Endothelial cell of umbilical vein (primary cell): ENCODE measurements at regions not wholly inside any gene's neighbourhood (a gene's known extent, or its start where the extent isn't known, plus 50 kb on each side); places are given as distances from the start of the nearest gene placed in this dataset.

Experiments used
- BruUV-seq: library from RNA; stranded (reverse); fragments of 400-500 nt; replicated peaks from 2 replicates; lab custom pipeline; 2021; lab: Mats Ljungman, UMichigan
- CTCF ChIA-PET: fragments of 300-600, 350-600 bp; sonication (Branson Sonifier 250); formaldehyde crosslinking; loops from one replicate; lab custom pipeline; 2021; ENCODE audit warnings: antibody characterized with exemption, inconsistent platforms; lab: Charles Lee
- POLR2A ChIA-PET: fragments of 300-600, 350-600 bp; sonication (Branson Sonifier 250); formaldehyde crosslinking; loops from one replicate; lab custom pipeline; 2021; ENCODE audit warnings: antibody characterized with exemption, inconsistent platforms; lab: Charles Lee
- DNase-seq: peaks from one replicate; pipeline ENCODE4 v3.0.0-alpha.2; 2011; ENCODE audit warnings: low read depth, low spot score
- FAIRE-seq: peaks from 2 replicates; lab custom pipeline; 2011; peaks lifted over from hg19 to GRCh38; lab: Jason Lieb, UNC
- H2AFZ ChIP-seq: 2 replicates; pipeline ENCODE4 v1.6.0; 2012; ENCODE audit warnings: low read depth, low read length, control low read depth, inconsistent platforms
- H3K27ac ChIP-seq: 2 replicates; pipeline ENCODE4 v1.5.1; 2011; ENCODE audit warnings: low read depth, mild to moderate bottlenecking, control low read depth, low read length, moderate library complexity; ENCODE audit not compliant: insufficient read depth
- H3K27me3 ChIP-seq, 2 experiments: 2 replicates each; pipeline versions ENCODE4 v1.6.0 to v1.6.1; 2011; ENCODE audit warnings: low read length in 2 of 2, mixed read lengths in 1 of 2; ENCODE audit not compliant: control insufficient read depth in 2 of 2, insufficient read depth in 2 of 2
- H3K36me3 ChIP-seq, 2 experiments: 2 replicates in 1 of 2; 3 replicates in 1 of 2; pipeline ENCODE4 v1.5.1; 2011; ENCODE audit warnings: low read length in 2 of 2, mild to moderate bottlenecking in 1 of 2, moderate library complexity in 1 of 2; ENCODE audit not compliant: control insufficient read depth in 2 of 2, insufficient read depth in 2 of 2; ENCODE audit errors: extremely low read depth in 1 of 2
- H3K4me1 ChIP-seq: 3 replicates; pipeline ENCODE4 v1.5.1; 2011; ENCODE audit warnings: mild to moderate bottlenecking, low read length; ENCODE audit not compliant: control insufficient read depth, insufficient read depth; ENCODE audit errors: extremely low read depth
- H3K4me2 ChIP-seq: 2 replicates; pipeline ENCODE4 v1.6.1; 2011; ENCODE audit warnings: low read length, control low read depth, mixed read lengths; ENCODE audit not compliant: insufficient read depth
- H3K4me3 ChIP-seq, 3 experiments: fragments of 200-600 bp in 1 of 3; sonication (generic), shearing (Covaris generic) in 1 of 3; replicated peaks in 1 of 3; 2 replicates each; pipeline ENCODE4 v1.5.1; 2011 to 2016; ENCODE audit warnings: control low read depth in 3 of 3, low read length in 3 of 3, mild to moderate bottlenecking in 2 of 3, inconsistent platforms in 1 of 3, low read depth in 1 of 3, moderate library complexity in 1 of 3; ENCODE audit not compliant: insufficient read depth in 1 of 3
- H3K79me2 ChIP-seq: 2 replicates; pipeline ENCODE4 v1.6.0; 2012; ENCODE audit warnings: low read length, inconsistent platforms; ENCODE audit not compliant: control insufficient read depth, insufficient read depth
- H3K9ac ChIP-seq: replicated peaks from 2 replicates; pipeline ENCODE3; 2011; ENCODE audit warnings: low read length, control low read depth; ENCODE audit not compliant: insufficient read depth; ENCODE audit errors: extremely low read depth
- H3K9me1 ChIP-seq: replicated peaks from 3 replicates; pipeline ENCODE4 v1.6.0; 2011; ENCODE audit warnings: mild to moderate bottlenecking, low read length; ENCODE audit not compliant: control insufficient read depth, insufficient read depth; ENCODE audit errors: extremely low read depth
- H3K9me3 ChIP-seq: replicated peaks from 2 replicates; pipeline ENCODE4 v1.5.1; 2012; ENCODE audit warnings: low read length, inconsistent platforms; ENCODE audit not compliant: control insufficient read depth, insufficient read depth
- H4K20me1 ChIP-seq: replicated peaks from 2 replicates; pipeline ENCODE3; 2011; ENCODE audit warnings: mild to moderate bottlenecking, low read length; ENCODE audit not compliant: control insufficient read depth, insufficient read depth; ENCODE audit errors: extremely low read depth
- EZH2 ChIP-seq: IDR thresholded peaks from 2 replicates; pipeline ENCODE4 v1.6.1; 2012; ENCODE audit warnings: borderline replicate concordance, low read depth, mild to moderate bottlenecking, moderate library complexity, low read length, inconsistent platforms; ENCODE audit not compliant: severe bottlenecking
- FOS ChIP-seq: IDR thresholded peaks from 2 replicates; pipeline ENCODE4 v1.6.1; 2011; ENCODE audit warnings: mild to moderate bottlenecking, low read length, moderate library complexity, borderline replicate concordance; ENCODE audit not compliant: insufficient read depth
- GATA2 ChIP-seq: IDR thresholded peaks from 2 replicates; pipeline ENCODE4 v1.7.0; 2011; ENCODE audit warnings: low read depth, mild to moderate bottlenecking, moderate library complexity, mixed read lengths, low read length; ENCODE audit not compliant: insufficient read length, insufficient read depth
- JUN ChIP-seq: IDR thresholded peaks from 2 replicates; pipeline ENCODE4 v1.6.1; 2011; ENCODE audit warnings: borderline replicate concordance, low read depth; ENCODE audit not compliant: insufficient read length, insufficient read depth
- MAX ChIP-seq: IDR thresholded peaks from 2 replicates; pipeline ENCODE4 v1.6.1; 2011; ENCODE audit not compliant: insufficient read depth, insufficient read length
- MYC ChIP-seq: IDR thresholded peaks from one replicate; pipeline ENCODE4 v1.6.1; 2011; ENCODE audit warnings: mild to moderate bottlenecking, low read depth, low read length
- POLR2A ChIP-seq: IDR thresholded peaks from 2 replicates; pipeline ENCODE4 v1.6.1; 2012; ENCODE audit warnings: low read depth, mild to moderate bottlenecking, control low read depth, low read length
- POLR2AphosphoS5 ChIP-seq: IDR thresholded peaks from 2 replicates; pipeline ENCODE4 v1.6.1; 2012; ENCODE audit warnings: low read depth, mild to moderate bottlenecking, control low read depth, low read length, moderate library complexity; ENCODE audit not compliant: insufficient read depth
- dilution Hi-C: fragments of 300-500 bp; cut with MboI; formaldehyde crosslinking; loops from one replicate; pipeline ENCODE4 v1.15.0; 2019; ENCODE audit warnings: low sequenced_read_pairs; ENCODE audit not compliant: extremely low pct_ligation_motif_present
- intact Hi-C: fragments of 100-400 bp; cut with micrococcal nuclease; formaldehyde crosslinking; loops from one replicate; pipeline ENCODE4 v1.10.0; 2022
- TF ChIP-seq, protein P1 (sequence below), 2 donors: IDR thresholded peaks; 1 replicate in 1 of 2; 2 replicates in 1 of 2; pipeline ENCODE4 v1.5.1; 2011; ENCODE audit warnings: low read length in 2 of 2, mild to moderate bottlenecking in 2 of 2, moderate library complexity in 2 of 2, control low read depth in 1 of 2, inconsistent platforms in 1 of 2, low read depth in 1 of 2; ENCODE audit not compliant: insufficient read depth in 1 of 2; ENCODE audit errors: extremely low read depth in 1 of 2

DNA sequence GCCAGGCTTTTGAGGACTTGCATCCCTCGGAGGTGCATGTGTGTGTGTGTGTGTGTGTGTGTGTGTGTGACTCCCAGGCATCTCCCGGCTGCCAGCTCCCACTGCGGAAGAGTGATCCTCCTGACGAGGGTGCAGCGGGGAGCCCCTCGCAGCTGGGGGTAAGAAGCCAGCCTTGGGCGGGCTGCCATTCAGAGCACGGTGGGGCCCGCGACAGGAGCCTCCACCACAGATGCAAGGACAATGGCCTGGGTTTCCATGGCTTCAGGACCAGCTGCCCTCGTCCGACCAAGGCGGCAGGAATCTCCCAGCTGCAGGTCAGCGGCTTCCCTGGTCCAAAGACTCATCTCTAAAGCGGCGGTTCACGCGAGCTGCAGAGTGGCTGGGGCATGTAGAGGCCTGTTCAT, 908.5 kb downstream of the BRD1 start:
- no peaks in the 10 kb centered on the region for H3K79me2 ChIP-seq
- CTCF ChIA-PET = no interaction called here
- no peaks in the 10 kb centered on the region for H4K20me1 ChIP-seq
- H3K27me3 ChIP-seq = no peaks in the 10 kb centered on the region
- H3K4me1 ChIP-seq = no peaks in the 10 kb centered on the region
- no peak overlapping the region for H2AFZ ChIP-seq
- H3K4me3 ChIP-seq = no peak overlapping the region
- POLR2A ChIA-PET = no interaction called here
- TF ChIP-seq MAX = no peak
- no peak for TF ChIP-seq JUN
- TF ChIP-seq FOS = no peak
- TF ChIP-seq POLR2A = no peak
- dilution Hi-C loops (no loop called here), intact Hi-C loops (no loop called here)
- H3K9ac ChIP-seq = no peak overlapping the region
- no peak for FAIRE-seq
- no peaks in the 10 kb centered on the region for H3K9me1 ChIP-seq
- no peak overlapping the region for H3K27ac ChIP-seq
- H3K9me3 ChIP-seq = peaks cover 5% of the 10 kb centered on the region
- no peaks in the 10 kb centered on the region for H3K36me3 ChIP-seq
- H3K4me2 ChIP-seq = no peak overlapping the region
- no TSS peak for BruUV-seq
- no peak for DNase-seq

GRCh38 chr22:48918585-48919186, 909.0 kb downstream of the BRD1 start:
- no peak for FAIRE-seq
- CTCF ChIA-PET = no interaction called here
- TF ChIP-seq, protein P1, sequence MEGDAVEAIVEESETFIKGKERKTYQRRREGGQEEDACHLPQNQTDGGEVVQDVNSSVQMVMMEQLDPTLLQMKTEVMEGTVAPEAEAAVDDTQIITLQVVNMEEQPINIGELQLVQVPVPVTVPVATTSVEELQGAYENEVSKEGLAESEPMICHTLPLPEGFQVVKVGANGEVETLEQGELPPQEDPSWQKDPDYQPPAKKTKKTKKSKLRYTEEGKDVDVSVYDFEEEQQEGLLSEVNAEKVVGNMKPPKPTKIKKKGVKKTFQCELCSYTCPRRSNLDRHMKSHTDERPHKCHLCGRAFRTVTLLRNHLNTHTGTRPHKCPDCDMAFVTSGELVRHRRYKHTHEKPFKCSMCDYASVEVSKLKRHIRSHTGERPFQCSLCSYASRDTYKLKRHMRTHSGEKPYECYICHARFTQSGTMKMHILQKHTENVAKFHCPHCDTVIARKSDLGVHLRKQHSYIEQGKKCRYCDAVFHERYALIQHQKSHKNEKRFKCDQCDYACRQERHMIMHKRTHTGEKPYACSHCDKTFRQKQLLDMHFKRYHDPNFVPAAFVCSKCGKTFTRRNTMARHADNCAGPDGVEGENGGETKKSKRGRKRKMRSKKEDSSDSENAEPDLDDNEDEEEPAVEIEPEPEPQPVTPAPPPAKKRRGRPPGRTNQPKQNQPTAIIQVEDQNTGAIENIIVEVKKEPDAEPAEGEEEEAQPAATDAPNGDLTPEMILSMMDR (IDR thresholded peaks at IDR 0.05; ENCODE audit: extremely low read depth in 1 of 2, insufficient read depth in 1 of 2, low read depth in 1 of 2, low read length in 2 of 2) = no peak
- TF ChIP-seq MYC (no peak), POLR2AphosphoS5 (no peak), FOS (no peak), GATA2 (no peak), EZH2 (no peak), JUN (no peak), MAX (no peak), POLR2A (no peak)
- no peak overlapping the region for H3K4me3 ChIP-seq
- intact Hi-C loops (no loop called here), dilution Hi-C loops (no loop called here)
- no peak overlapping the region for H2AFZ ChIP-seq
- H3K27ac ChIP-seq = no peak overlapping the region
- H3K36me3 ChIP-seq = no peaks in the 10 kb centered on the region
- no TSS peak for BruUV-seq
- POLR2A ChIA-PET = no interaction called here
- H3K4me2 ChIP-seq = no peak overlapping the region
- H3K27me3 ChIP-seq = no peaks in the 10 kb centered on the region
- H3K9ac ChIP-seq = no peak overlapping the region
- no peaks in the 10 kb centered on the region for H3K79me2 ChIP-seq
- H3K9me3 ChIP-seq = peaks cover 5% of the 10 kb centered on the region
- H3K9me1 ChIP-seq = no peaks in the 10 kb centered on the region
- no peaks in the 10 kb centered on the region for H4K20me1 ChIP-seq
- DNase-seq = no peak
- H3K4me1 ChIP-seq = no peaks in the 10 kb centered on the region
